ENCODE measurements at regions not wholly inside any gene's neighbourhood (a gene's known extent, or its start where the extent isn't known, plus 50 kb on each side); places are given as distances from the start of the nearest gene placed in this dataset.

- TF ChIP-seq GABPA (IDR thresholded peaks at IDR 0.05 in 1 of 2, conservative IDR thresholded peaks at IDR 0.05 in 1 of 2), result no peak
- TF ChIP-seq CTCF (IDR thresholded peaks at IDR 0.05; ENCODE audit: low read depth, low read length, missing input control), result no peak
- no peak for TF ChIP-seq SP1 (IDR thresholded peaks at IDR 0.05)
- TF ChIP-seq HNF4G (IDR thresholded peaks at IDR 0.05), result no peak
- no peak for TF ChIP-seq MAX (IDR thresholded peaks at IDR 0.05)
- TF ChIP-seq NR2F2 (IDR thresholded peaks at IDR 0.05), result no peak
- TF ChIP-seq JUND (IDR thresholded peaks at IDR 0.05), result no peak
- no peak for TF ChIP-seq REST (IDR thresholded peaks at IDR 0.05)
- TF ChIP-seq EGR1 (IDR thresholded peaks at IDR 0.05; ENCODE audit: low read depth in 2 of 2), result no peak
- TF ChIP-seq FOXA2 (IDR thresholded peaks at IDR 0.05), result no peak
- TF ChIP-seq YY1 (IDR thresholded peaks at IDR 0.05), result no peak
Observed at GRCh38 chr18:9049495-9049809, 53.0 kb upstream of the NDUFV2 start.
